Mesendoderm (in vitro differentiated cells): ENCODE measurements at regions not wholly inside any gene's neighbourhood (a gene's known extent, or its start where the extent isn't known, plus 50 kb on each side); places are given as distances from the start of the nearest gene placed in this dataset.

Experiments used
- DNase-seq: peaks from one replicate; pipeline ENCODE4 v3.0.0; 2013
- H2AK5ac ChIP-seq: 2 replicates; pipeline ENCODE4 v1.6.1; 2013; ENCODE audit warnings: low read length, inconsistent platforms
- H2BK120ac ChIP-seq: 2 replicates; pipeline ENCODE4 v1.6.1; 2013; ENCODE audit warnings: low read depth, mild to moderate bottlenecking, low read length, moderate library complexity, mixed read lengths
- H2BK15ac ChIP-seq: replicated peaks from 2 replicates; pipeline ENCODE4 v1.6.1; 2013; ENCODE audit warnings: low read depth, mild to moderate bottlenecking, moderate library complexity
- H2BK5ac ChIP-seq: 2 replicates; pipeline ENCODE4 v1.6.1; 2013; ENCODE audit warnings: low read length, inconsistent platforms
- H3K18ac ChIP-seq: 2 replicates; pipeline ENCODE4 v1.6.1; 2013; ENCODE audit warnings: mild to moderate bottlenecking, low read length, mixed read lengths
- H3K23ac ChIP-seq: one replicate; pipeline ENCODE4 v1.6.1; 2013; ENCODE audit warnings: low read length
- H3K27ac ChIP-seq: 2 replicates; pipeline ENCODE4 v1.5.1; 2013; ENCODE audit warnings: low read depth, mild to moderate bottlenecking, inconsistent platforms, low read length, moderate library complexity
- H3K27me3 ChIP-seq: 2 replicates; pipeline ENCODE4 v1.6.1; 2013; ENCODE audit warnings: low read length, control low read depth, mild to moderate bottlenecking, inconsistent platforms; ENCODE audit not compliant: insufficient read depth, poor library complexity
- H3K36me3 ChIP-seq: 2 replicates; pipeline ENCODE4 v1.6.1; 2013; ENCODE audit warnings: low read length, inconsistent platforms; ENCODE audit not compliant: control insufficient read depth, insufficient read depth
- H3K4ac ChIP-seq: one replicate; pipeline ENCODE4 v1.6.1; 2013; ENCODE audit warnings: low read depth, mild to moderate bottlenecking, low read length, moderate library complexity
- H3K4me1 ChIP-seq: 2 replicates; pipeline ENCODE4 v1.6.1; 2013; ENCODE audit warnings: low read depth, low read length, inconsistent platforms; ENCODE audit not compliant: control insufficient read depth
- H3K4me2 ChIP-seq: 2 replicates; pipeline ENCODE4 v1.6.1; 2013; ENCODE audit warnings: low read length
- H3K4me3 ChIP-seq: 2 replicates; pipeline ENCODE4 v1.5.1; 2013; ENCODE audit warnings: mild to moderate bottlenecking, low read length
- H3K56ac ChIP-seq: one replicate; pipeline ENCODE4 v1.6.1; 2013; ENCODE audit warnings: low read length
- H3K79me1 ChIP-seq: 2 replicates; pipeline ENCODE4 v1.6.1; 2013; ENCODE audit warnings: low read length, inconsistent platforms
- H3K79me2 ChIP-seq: 2 replicates; pipeline ENCODE4 v1.6.1; 2013; ENCODE audit warnings: mild to moderate bottlenecking, low read length; ENCODE audit not compliant: control insufficient read depth, insufficient read depth
- H3K9ac ChIP-seq: 2 replicates; pipeline ENCODE4 v1.6.1; 2013; ENCODE audit warnings: low read length, inconsistent platforms
- H4K5ac ChIP-seq: one replicate; pipeline ENCODE4 v1.6.1; 2013; ENCODE audit warnings: low read length
- H4K8ac ChIP-seq: one replicate; pipeline ENCODE4 v1.6.1; 2013; ENCODE audit warnings: low read depth, mild to moderate bottlenecking, control low read depth, low read length, moderate library complexity
- WGBS: extraction: QIAGEN DNeasy Blood & Tissue Kit; methylation state at CpG from one replicate; pipeline ENCODE4 v1.1.7; 2013; ENCODE audit warnings: low lambda C conversion rate, missing lambda C conversion rate; ENCODE audit not compliant: insufficient coverage; ENCODE audit errors: extremely low coverage; 5-methylcytosine and 5-hydroxymethylcytosine counted together

- Histone ChIP-seq H3K4ac (no peak overlapping the region), H3K56ac (no peak overlapping the region), H3K27ac (no peak overlapping the region), H2BK120ac (no peak overlapping the region), H3K79me1 (no peaks in the 10 kb centered on the region), H2BK5ac (no peak overlapping the region), H3K36me3 (no peaks in the 10 kb centered on the region), H4K5ac (no peak overlapping the region), H3K9ac (no peak overlapping the region), H2BK15ac (no peak overlapping the region), H3K23ac (no peak overlapping the region), H3K18ac (no peak overlapping the region), H3K4me3 (no peak overlapping the region), H2AK5ac (no peak overlapping the region), H3K27me3 (no peaks in the 10 kb centered on the region), H4K8ac (no peak overlapping the region), H3K4me2 (no peak overlapping the region), H3K4me1 (no peaks in the 10 kb centered on the region), H3K79me2 (no peaks in the 10 kb centered on the region)
- DNase-seq: no peak
- WGBS: 100% methylated on average over 1 of the region's 3 CpGs
Measured at GRCh38 chr2:52749764-52750163, 1017.8 kb upstream of the CHAC2 start.

GRCh38 chr2:52745144-52745543, 1022.5 kb upstream of the CHAC2 start:
- no peak for DNase-seq
- Histone ChIP-seq H3K56ac (no peak overlapping the region), H3K9ac (no peak overlapping the region), H3K4ac (no peak overlapping the region), H3K27ac (no peak overlapping the region), H2BK120ac (no peak overlapping the region), H3K4me2 (no peak overlapping the region), H3K23ac (no peak overlapping the region), H4K8ac (no peak overlapping the region), H3K4me1 (no peaks in the 10 kb centered on the region), H3K79me2 (no peaks in the 10 kb centered on the region), H2AK5ac (no peak overlapping the region), H2BK15ac (no peak overlapping the region), H4K5ac (no peak overlapping the region), H3K36me3 (no peaks in the 10 kb centered on the region), H3K18ac (no peak overlapping the region), H2BK5ac (no peak overlapping the region), H3K27me3 (no peaks in the 10 kb centered on the region), H3K79me1 (no peaks in the 10 kb centered on the region), H3K4me3 (no peak overlapping the region)
- no CpG with 5 or more reads among the region's 1 CpG for WGBS

GRCh38 chr2:52732849-52733395, 1034.7 kb upstream of the CHAC2 start:
- peaks cover 2% of the 10 kb centered on the region for H3K4me1 ChIP-seq
- no peak overlapping the region for H2BK120ac ChIP-seq
- H3K79me1 ChIP-seq: no peaks in the 10 kb centered on the region
- H3K18ac ChIP-seq: no peak overlapping the region
- H3K4ac ChIP-seq: no peak overlapping the region
- no peak overlapping the region for H3K27ac ChIP-seq
- no peak overlapping the region for H3K4me2 ChIP-seq
- H3K23ac ChIP-seq: no peak overlapping the region
- H2BK5ac ChIP-seq: no peak overlapping the region
- no peak overlapping the region for H4K5ac ChIP-seq
- no peaks in the 10 kb centered on the region for H3K36me3 ChIP-seq
- no CpG with 5 or more reads among the region's 3 CpGs for WGBS
- no peaks in the 10 kb centered on the region for H3K79me2 ChIP-seq
- H2AK5ac ChIP-seq: no peak overlapping the region
- H3K56ac ChIP-seq: no peak overlapping the region
- H3K27me3 ChIP-seq: no peaks in the 10 kb centered on the region
- no peak for DNase-seq
- no peak overlapping the region for H3K9ac ChIP-seq
- no peak overlapping the region for H2BK15ac ChIP-seq
- no peak overlapping the region for H4K8ac ChIP-seq
- H3K4me3 ChIP-seq: no peak overlapping the region

GRCh38 chr2:52724585-52724984, 1043.0 kb upstream of the CHAC2 start:
- H2BK15ac ChIP-seq: no peak overlapping the region
- no peak overlapping the region for H3K23ac ChIP-seq
- no peaks in the 10 kb centered on the region for H3K36me3 ChIP-seq
- H2BK5ac ChIP-seq: no peak overlapping the region
- no peak overlapping the region for H4K5ac ChIP-seq
- H3K4me1 ChIP-seq: no peaks in the 10 kb centered on the region
- no peak for DNase-seq
- no peak overlapping the region for H3K9ac ChIP-seq
- no peak overlapping the region for H4K8ac ChIP-seq
- no peak overlapping the region for H2BK120ac ChIP-seq
- no peak overlapping the region for H3K56ac ChIP-seq
- H3K4me2 ChIP-seq: no peak overlapping the region
- H2AK5ac ChIP-seq: no peak overlapping the region
- H3K4me3 ChIP-seq: no peak overlapping the region
- no peaks in the 10 kb centered on the region for H3K79me1 ChIP-seq
- no peak overlapping the region for H3K18ac ChIP-seq
- H3K27ac ChIP-seq: no peak overlapping the region
- H3K27me3 ChIP-seq: no peaks in the 10 kb centered on the region
- no peak overlapping the region for H3K4ac ChIP-seq
- H3K79me2 ChIP-seq: no peaks in the 10 kb centered on the region

GRCh38 chr2:52717836-52718235, 1049.8 kb upstream of the CHAC2 start:
- Histone ChIP-seq H3K4me2 (no peak overlapping the region), H3K79me2 (no peaks in the 10 kb centered on the region), H2BK120ac (no peak overlapping the region), H3K27ac (no peak overlapping the region), H3K27me3 (no peaks in the 10 kb centered on the region), H3K9ac (no peak overlapping the region), H3K18ac (no peak overlapping the region), H2BK5ac (no peak overlapping the region), H4K5ac (no peak overlapping the region), H2AK5ac (no peak overlapping the region), H3K56ac (no peak overlapping the region), H3K36me3 (no peaks in the 10 kb centered on the region), H3K23ac (no peak overlapping the region), H3K79me1 (no peaks in the 10 kb centered on the region), H3K4ac (no peak overlapping the region), H4K8ac (no peak overlapping the region), H3K4me3 (no peak overlapping the region), H3K4me1 (no peaks in the 10 kb centered on the region), H2BK15ac (no peak overlapping the region)
- WGBS: no CpG with 5 or more reads among the region's 3 CpGs
- DNase-seq: no peak

- Histone ChIP-seq H3K36me3 (no peaks in the 10 kb centered on the region), H3K27ac (no peak overlapping the region), H3K56ac (no peak overlapping the region), H2BK120ac (no peak overlapping the region), H3K18ac (no peak overlapping the region), H3K23ac (no peak overlapping the region), H4K8ac (no peak overlapping the region), H2AK5ac (no peak overlapping the region), H3K9ac (no peak overlapping the region), H3K4me1 (no peaks in the 10 kb centered on the region), H3K4ac (no peak overlapping the region), H3K4me3 (no peak overlapping the region), H3K79me1 (no peaks in the 10 kb centered on the region), H4K5ac (no peak overlapping the region), H3K79me2 (no peaks in the 10 kb centered on the region), H3K4me2 (no peak overlapping the region), H2BK5ac (no peak overlapping the region), H2BK15ac (no peak overlapping the region), H3K27me3 (no peaks in the 10 kb centered on the region)
- WGBS: no CpG with 5 or more reads among the region's 5 CpGs
- no peak for DNase-seq
Measured at GRCh38 chr2:52710810-52711618, 1056.6 kb upstream of the CHAC2 start.
